Prostate gland (tissue), 2 donors: ENCODE measurements at regions not wholly inside any gene's neighbourhood (a gene's known extent, or its start where the extent isn't known, plus 50 kb on each side); places are given as distances from the start of the nearest gene placed in this dataset.
"Not testable (repeated sequence)": the region's sequence is repeated elsewhere in the genome, so short reads cannot be mapped to it uniquely, and the experiment has no call there.

Source experiments
- CTCF ChIP-seq, 4 experiments: fragments of 200-600 bp in 2 of 4; fragments of 450-650 bp in 2 of 4; sonication (generic) in 2 of 4; IDR thresholded peaks; 1 replicate in 3 of 4; 2 replicates in 1 of 4; pipeline ENCODE4 v1.5.1; 2016 to 2019; ENCODE audit warnings: antibody characterized with exemption in 4 of 4, mild to moderate bottlenecking in 2 of 4, moderate library complexity in 2 of 4
- POLR2A ChIP-seq: fragments of 450-650 bp; IDR thresholded peaks from one replicate; pipeline ENCODE4 v1.6.1; 2016; ENCODE audit warnings: antibody characterized with exemption, mild to moderate bottlenecking
- POLR2AphosphoS5 ChIP-seq: sonication (generic); formaldehyde crosslinking; IDR thresholded peaks from one replicate; pipeline ENCODE4 v1.6.1; 2017; ENCODE audit warnings: antibody characterized with exemption

GRCh38 chr21:35794527-35794926 lies 265.8 kb downstream of the SETD4 start:
- TF ChIP-seq CTCF (IDR thresholded peaks at IDR 0.05); POLR2AphosphoS5; POLR2A: not testable (repeated sequence)
